Transverse colon (tissue), 4 donors: ENCODE measurements at regions not wholly inside any gene's neighbourhood (a gene's known extent, or its start where the extent isn't known, plus 50 kb on each side); places are given as distances from the start of the nearest gene placed in this dataset.

Experiments used
- DNase-seq: peaks from one replicate; pipeline ENCODE4 v3.0.0-alpha.2; 2019
- H3K27ac ChIP-seq, 4 donors: fragments of 200-600 bp; sonication (generic); 2 replicates each; pipeline ENCODE4 v1.5.1; 2016 to 2018; ENCODE audit warnings: inconsistent platforms in 4 of 4
- H3K27me3 ChIP-seq: fragments of 200-600 bp; sonication (generic); 2 replicates; pipeline ENCODE4 v1.5.1; 2017; ENCODE audit warnings: inconsistent platforms
- H3K36me3 ChIP-seq, 4 donors: fragments of 200-600 bp; sonication (generic); 2 replicates each; pipeline ENCODE4 v1.5.1; 2017 to 2019; ENCODE audit warnings: inconsistent platforms in 4 of 4
- H3K4me1 ChIP-seq, 4 donors: fragments of 200-600 bp; sonication (generic); 2 replicates each; pipeline ENCODE4 v1.5.1; 2017 to 2020; ENCODE audit warnings: inconsistent platforms in 4 of 4
- H3K4me3 ChIP-seq, 4 donors: fragments of 200-600 bp; sonication (generic); 1 replicate in 1 of 4; 2 replicates in 3 of 4; pipeline versions ENCODE4 v1.5.1 to v1.6.1; 2017 to 2019; ENCODE audit warnings: inconsistent platforms in 4 of 4
- H3K9me3 ChIP-seq, 2 donors: fragments of 200-600 bp; sonication (generic); 2 replicates each; pipeline ENCODE4 v1.5.1; 2017 to 2019; ENCODE audit warnings: inconsistent platforms in 2 of 2
- CTCF ChIP-seq, 5 experiments: fragments of 200-600 bp in 3 of 5; fragments of 450-650 bp in 2 of 5; sonication (generic) in 3 of 5; IDR thresholded peaks; 1 replicate in 2 of 5; 2 replicates in 3 of 5; pipeline ENCODE4 v1.5.1; 2016 to 2017; ENCODE audit warnings: antibody characterized with exemption in 5 of 5, inconsistent platforms in 3 of 5, mild to moderate bottlenecking in 2 of 5, moderate library complexity in 1 of 5
- EP300 ChIP-seq: sonication (generic); formaldehyde crosslinking; IDR thresholded peaks from one replicate; pipeline ENCODE4 v1.6.1; 2017; ENCODE audit warnings: antibody characterized with exemption, low read depth
- POLR2A ChIP-seq: fragments of 450-650 bp; IDR thresholded peaks from one replicate; pipeline ENCODE4 v1.6.1; 2016; ENCODE audit warnings: antibody characterized with exemption, mild to moderate bottlenecking, moderate library complexity
- POLR2AphosphoS5 ChIP-seq, 3 donors: sonication (generic); formaldehyde crosslinking; IDR thresholded peaks; one replicate each; pipeline ENCODE4 v1.6.1; 2016; ENCODE audit warnings: antibody characterized with exemption in 3 of 3
- WGBS, 2 donors: methylation state at CpG; one replicate each; pipeline ENCODE4 v1.1.5; 2018; ENCODE audit warnings: low coverage in 1 of 2; 5-methylcytosine and 5-hydroxymethylcytosine counted together
- in situ Hi-C, 4 donors: fragments of 200-750 bp; cut with MboI; loops; one replicate each; pipeline versions ENCODE4 v1.15.0 to v1.15.1; 2017; ENCODE audit warnings: low sequenced_read_pairs in 3 of 4, low pct_ligation_motif_present in 1 of 4, low pct_unique_long_range_greater_than_20kb in 1 of 4
- intact Hi-C: fragments of 100-400 bp; cut with DNase I; formaldehyde crosslinking; loops from one replicate; pipeline ENCODE4 v1.15.1; 2023; ENCODE audit warnings: low total_unique reads

GRCh38 chr15:62573876-62574275, 408.8 kb upstream of the C2CD4B start:
- Histone ChIP-seq H3K27me3 (no peaks in the 10 kb centered on the region), H3K9me3 (no peaks in the 10 kb centered on the region), H3K4me3 (no peak overlapping the region), H3K36me3 (no peaks in the 10 kb centered on the region), H3K4me1 (peaks cover 8 to 33% (median 27%) of the 10 kb centered on the region in 4 donors), H3K27ac (no peak overlapping the region)
- WGBS, 2 donors = 96 to 100% methylated on average over 1 to 3 of the region's 3 CpGs
- in situ Hi-C loops (no loop called here), intact Hi-C loops (no loop called here)
- DNase-seq = no peak
- TF ChIP-seq POLR2A (no peak), EP300 (no peak), POLR2AphosphoS5 (IDR thresholded peaks at IDR 0.05) (no peak), CTCF (IDR thresholded peaks at IDR 0.05) (no peak)

GRCh38 chr15:62578546-62578945, 413.5 kb upstream of the C2CD4B start:
- peak; percentile 66 for DNase-seq
- WGBS, 2 donors = 47% methylated on average over 6 of the region's 6 CpGs; no CpG with 5 or more reads in 1 of the 2 donors
- Histone ChIP-seq H3K36me3 (peaks cover 0 to 4% (median 0%) of the 10 kb centered on the region in 4 donors), H3K27me3 (no peaks in the 10 kb centered on the region), H3K4me3 (no peak overlapping the region), H3K9me3 (no peaks in the 10 kb centered on the region), H3K4me1 (peaks cover 0 to 18% (median 8%) of the 10 kb centered on the region in 4 donors), H3K27ac (peak overlapping the region in 2 of 4 donors; percentile 21 to 48)
- intact Hi-C loops = no loop called here
- in situ Hi-C loops = no loop called here
- TF ChIP-seq POLR2AphosphoS5 (IDR thresholded peaks at IDR 0.05) = no peak
- no peak for TF ChIP-seq EP300
- TF ChIP-seq CTCF (IDR thresholded peaks at IDR 0.05) = no peak
- TF ChIP-seq POLR2A = no peak

GRCh38 chr15:62578960-62579359, 413.9 kb upstream of the C2CD4B start:
- H3K9me3 ChIP-seq = no peaks in the 10 kb centered on the region
- intact Hi-C loops (no loop called here), in situ Hi-C loops (no loop called here)
- H3K27me3 ChIP-seq = no peaks in the 10 kb centered on the region
- TF ChIP-seq POLR2AphosphoS5 (IDR thresholded peaks at IDR 0.05) (no peak), CTCF (IDR thresholded peaks at IDR 0.05) (no peak)
- no peak overlapping the region for H3K4me3 ChIP-seq
- peaks cover 0 to 20% (median 8%) of the 10 kb centered on the region in 4 donors for H3K4me1 ChIP-seq
- WGBS, 2 donors = 89% methylated on average over 1 of the region's 1 CpG; no CpG with 5 or more reads in 1 of the 2 donors
- peak overlapping the region in 1 of 4 donors; percentile 48 for H3K27ac ChIP-seq
- H3K36me3 ChIP-seq = peaks cover 0 to 4% (median 0%) of the 10 kb centered on the region in 4 donors
- DNase-seq = no peak

DNA sequence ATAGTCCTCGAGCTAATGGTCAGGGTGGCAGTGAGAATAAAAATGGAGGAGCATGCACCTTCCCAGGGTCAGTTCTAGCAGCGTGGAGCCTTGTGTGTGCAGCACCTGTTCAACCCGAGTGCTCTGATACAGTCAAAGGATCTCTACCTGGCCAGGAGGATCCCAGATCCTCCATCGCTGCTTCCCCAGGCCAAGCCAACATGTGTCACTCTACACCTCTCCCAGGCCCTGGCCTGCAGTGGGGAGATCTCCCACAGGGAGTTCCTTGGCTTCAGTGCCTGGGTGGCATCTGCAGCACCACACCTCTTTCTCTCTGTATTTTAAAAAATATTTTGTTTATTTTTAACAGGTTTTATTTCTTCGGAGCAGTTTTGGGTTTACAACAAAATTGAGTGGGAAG, 414.8 kb upstream of the C2CD4B start:
- DNase-seq = no peak
- WGBS, 2 donors = 72 to 82% methylated on average over 2 to 5 of the region's 5 CpGs
- Histone ChIP-seq H3K4me1 (peaks cover 0 to 24% (median 8%) of the 10 kb centered on the region in 4 donors), H3K27me3 (no peaks in the 10 kb centered on the region), H3K27ac (no peak overlapping the region), H3K36me3 (peaks cover 0 to 4% (median 0%) of the 10 kb centered on the region in 4 donors), H3K9me3 (no peaks in the 10 kb centered on the region), H3K4me3 (no peak overlapping the region)
- TF ChIP-seq POLR2AphosphoS5 (IDR thresholded peaks at IDR 0.05) (no peak), EP300 (no peak), CTCF (IDR thresholded peaks at IDR 0.05) (no peak), POLR2A (no peak)
- in situ Hi-C loops = no loop called here
- intact Hi-C loops = no loop called here
